IMR-90 (cell line): ENCODE measurements at regions not wholly inside any gene's neighbourhood (a gene's known extent, or its start where the extent isn't known, plus 50 kb on each side); places are given as distances from the start of the nearest gene placed in this dataset.
A peak's percentile ranks its signal among the peaks of the same experiment; 100 is the strongest.

Experiments used
- ATAC-seq: fragments of 200-7000 bp; cut with Tn5 transposase; 2 replicates; pipeline ENCODE4 v1.9.1; 2020; ENCODE audit warnings: low read depth, mild to moderate bottlenecking, moderate library complexity
- BruUV-seq: library from RNA; stranded (reverse); fragments of 400-500 nt; replicated peaks from 2 replicates; lab custom pipeline; 2021; lab: Mats Ljungman, UMichigan
- CTCF ChIA-PET: fragments of 300-600 bp; formaldehyde crosslinking; extraction: SDS; loops from one replicate; lab custom pipeline; 2021; ENCODE audit warnings: antibody characterized with exemption; lab: Yijun Ruan, JAX
- POLR2A ChIA-PET: fragments of 300-600 bp; sonication (Branson Sonifier 250); formaldehyde crosslinking; loops from one replicate; lab custom pipeline; 2022; ENCODE audit warnings: antibody characterized with exemption; ENCODE audit not compliant: unreplicated experiment; lab: Charles Lee
- DNase-seq: peaks from one replicate; pipeline ENCODE4 v3.0.0; 2013
- H2AFZ ChIP-seq: replicated peaks from 2 replicates; pipeline ENCODE3; 2013; ENCODE audit warnings: low read length, mild to moderate bottlenecking; ENCODE audit not compliant: poor library complexity
- H2AK5ac ChIP-seq: 2 replicates; pipeline ENCODE4 v1.6.1; 2013; ENCODE audit warnings: low read depth, low read length, inconsistent platforms
- H2AK9ac ChIP-seq: replicated peaks from 2 replicates; pipeline ENCODE3; 2013; ENCODE audit warnings: mild to moderate bottlenecking, low read depth, low read length, moderate library complexity; ENCODE audit not compliant: poor library complexity
- H2BK120ac ChIP-seq: 2 replicates; pipeline ENCODE4 v1.6.1; 2013; ENCODE audit warnings: low read depth, low read length, inconsistent platforms
- H2BK15ac ChIP-seq: 3 replicates; pipeline ENCODE4 v1.6.1; 2013; ENCODE audit warnings: low read depth, low read length, inconsistent platforms
- H2BK20ac ChIP-seq: 2 replicates; pipeline ENCODE4 v1.6.1; 2013; ENCODE audit warnings: low read depth, mild to moderate bottlenecking, inconsistent platforms, low read length, moderate library complexity
- H2BK5ac ChIP-seq: 2 replicates; pipeline ENCODE4 v1.6.1; 2013; ENCODE audit warnings: mild to moderate bottlenecking, low read depth, low read length, inconsistent platforms; ENCODE audit not compliant: poor library complexity, severe bottlenecking
- H3K14ac ChIP-seq: replicated peaks from 2 replicates; pipeline ENCODE4 v1.6.1; 2013; ENCODE audit warnings: low read depth, low read length, inconsistent platforms
- H3K18ac ChIP-seq: 2 replicates; pipeline ENCODE4 v1.6.1; 2013; ENCODE audit warnings: low read depth, low read length, control low read depth
- H3K23ac ChIP-seq: 2 replicates; pipeline ENCODE4 v1.6.1; 2013; ENCODE audit warnings: low read depth, low read length, inconsistent platforms
- H3K27ac ChIP-seq: 2 replicates; pipeline ENCODE4 v1.5.1; 2013; ENCODE audit warnings: mild to moderate bottlenecking, control low read depth, low read length; ENCODE audit not compliant: insufficient read depth
- H3K27me3 ChIP-seq: 2 replicates; pipeline ENCODE4 v1.6.1; 2013; ENCODE audit warnings: low read length; ENCODE audit not compliant: control insufficient read depth, insufficient read depth
- H3K36me3 ChIP-seq: 2 replicates; pipeline ENCODE4 v1.6.1; 2013; ENCODE audit warnings: low read length, mixed read lengths; ENCODE audit not compliant: control insufficient read depth, insufficient read depth
- H3K4ac ChIP-seq: 2 replicates; pipeline ENCODE4 v1.6.1; 2013; ENCODE audit warnings: low read depth, low read length, inconsistent platforms
- H3K4me1 ChIP-seq: 2 replicates; pipeline ENCODE4 v1.6.1; 2013; ENCODE audit warnings: low read length, mixed read lengths; ENCODE audit not compliant: control insufficient read depth, insufficient read depth
- H3K4me2 ChIP-seq: 2 replicates; pipeline ENCODE4 v1.6.1; 2013; ENCODE audit warnings: low read depth, mild to moderate bottlenecking, control low read depth, low read length, moderate library complexity
- H3K4me3 ChIP-seq: 2 replicates; pipeline ENCODE4 v1.5.1; 2013; ENCODE audit warnings: low read depth, mild to moderate bottlenecking, control low read depth, low read length, moderate library complexity; ENCODE audit not compliant: insufficient read depth
- H3K56ac ChIP-seq: 2 replicates; pipeline ENCODE4 v1.6.1; 2013; ENCODE audit warnings: low read length, inconsistent platforms; ENCODE audit not compliant: insufficient read depth; ENCODE audit errors: extremely low read depth
- H3K79me1 ChIP-seq, 2 experiments: 2 replicates each; pipeline ENCODE4 v1.6.1; 2013; ENCODE audit warnings: low read length in 2 of 2, inconsistent platforms in 1 of 2, low read depth in 1 of 2
- H3K9ac ChIP-seq: 2 replicates; pipeline ENCODE4 v1.6.1; 2013; ENCODE audit warnings: low read depth, low read length, control low read depth
- H3K9me1 ChIP-seq: 2 replicates; pipeline ENCODE4 v1.6.1; 2013; ENCODE audit warnings: low read length, inconsistent platforms; ENCODE audit not compliant: insufficient read depth
- H3K9me3 ChIP-seq: 2 replicates; pipeline ENCODE4 v1.6.1; 2013; ENCODE audit warnings: low read length; ENCODE audit not compliant: control insufficient read depth, insufficient read depth
- H4K20me1 ChIP-seq: 2 replicates; pipeline ENCODE4 v1.6.1; 2013; ENCODE audit warnings: low read length, inconsistent platforms; ENCODE audit not compliant: insufficient read depth
- H4K5ac ChIP-seq: 2 replicates; pipeline ENCODE4 v1.6.1; 2013; ENCODE audit warnings: mild to moderate bottlenecking, low read depth, low read length, control low read depth
- H4K8ac ChIP-seq, 2 experiments: 2 replicates each; pipeline ENCODE4 v1.6.1; 2013; ENCODE audit warnings: low read depth in 2 of 2, low read length in 2 of 2, control low read depth in 1 of 2, inconsistent platforms in 1 of 2
- H4K91ac ChIP-seq: 2 replicates; pipeline ENCODE4 v1.6.1; 2013; ENCODE audit warnings: low read depth, low read length, inconsistent platforms; ENCODE audit not compliant: insufficient read depth
- BHLHE40 ChIP-seq: fragments of 150-350 bp; IDR thresholded peaks from 2 replicates; pipeline ENCODE4 v1.6.1; 2016; ENCODE audit warnings: mild to moderate bottlenecking, low read depth, low read length
- CEBPB ChIP-seq: IDR thresholded peaks from 2 replicates; pipeline ENCODE4 v1.6.1; 2012; ENCODE audit warnings: low read depth, low read length, improper control_type of control experiment
- CHD1 ChIP-seq: IDR thresholded peaks from 2 replicates; pipeline ENCODE4 v1.6.1; 2012; ENCODE audit warnings: low read depth, low read length, improper control_type of control experiment
- CTCF ChIP-seq: conservative IDR thresholded peaks from 2 replicates; pipeline ENCODE4 v1.5.1; 2012; ENCODE audit warnings: mild to moderate bottlenecking, low read depth, low read length, improper control_type of control experiment
- ELK1 ChIP-seq: fragments of 150-350 bp; IDR thresholded peaks from 2 replicates; pipeline ENCODE4 v1.6.1; 2016; ENCODE audit warnings: low read depth, mild to moderate bottlenecking, low read length, moderate library complexity, borderline replicate concordance
- FOS ChIP-seq: fragments of 150-350 bp; IDR thresholded peaks from 2 replicates; pipeline ENCODE4 v1.6.1; 2016; ENCODE audit warnings: low read depth, low read length
- MAFK ChIP-seq: IDR thresholded peaks from 2 replicates; pipeline ENCODE4 v1.6.1; 2012; ENCODE audit warnings: low read depth, low read length, improper control_type of control experiment
- MAZ ChIP-seq: IDR thresholded peaks from 2 replicates; pipeline ENCODE4 v1.6.1; 2012; ENCODE audit warnings: low read depth, mild to moderate bottlenecking, low read length, improper control_type of control experiment, moderate library complexity, borderline replicate concordance
- MXI1 ChIP-seq: IDR thresholded peaks from 2 replicates; pipeline ENCODE4 v1.6.1; 2012; ENCODE audit warnings: low read depth, mild to moderate bottlenecking, low read length, moderate library complexity, borderline replicate concordance
- NFE2L2 ChIP-seq: fragments of 150-350 bp; IDR thresholded peaks from 2 replicates; pipeline ENCODE4 v1.6.1; 2016; ENCODE audit warnings: low read depth, mild to moderate bottlenecking, low read length
- POLR2A ChIP-seq: IDR thresholded peaks from 2 replicates; pipeline ENCODE4 v1.6.1; 2012; ENCODE audit warnings: mild to moderate bottlenecking, low read depth, low read length
- RAD21 ChIP-seq: IDR thresholded peaks from 2 replicates; pipeline ENCODE4 v1.6.1; 2012; ENCODE audit warnings: low read length, improper control_type of control experiment
- RCOR1 ChIP-seq: IDR thresholded peaks from 2 replicates; pipeline ENCODE4 v1.6.1; 2012; ENCODE audit warnings: mild to moderate bottlenecking, low read length, improper control_type of control experiment; ENCODE audit not compliant: insufficient replicate concordance
- SMC3 ChIP-seq: fragments of 150-350 bp; IDR thresholded peaks from 2 replicates; pipeline ENCODE4 v1.6.1; 2016; ENCODE audit warnings: low read depth, mild to moderate bottlenecking, antibody characterized with exemption, low read length, moderate library complexity
- USF2 ChIP-seq: fragments of 150-350 bp; IDR thresholded peaks from 2 replicates; pipeline ENCODE4 v1.6.1; 2017; ENCODE audit warnings: mild to moderate bottlenecking, antibody characterized with exemption, low read length, low read depth
- WGBS, 2 experiments: methylation state at CpG; one replicate each; pipeline versions ENCODE4 v1.1.5 to v1.1.7; 2013; ENCODE audit warnings: missing lambda C conversion rate in 2 of 2; ENCODE audit not compliant: insufficient read length in 1 of 2; ENCODE audit errors: extremely low coverage in 2 of 2; 5-methylcytosine and 5-hydroxymethylcytosine counted together
- dilution Hi-C: fragments of 300-500 bp; cut with HindIII; formaldehyde crosslinking; loops from one replicate; pipeline ENCODE4 v1.14.3; 2018; ENCODE audit warnings: low sequenced_read_pairs; ENCODE audit not compliant: unreplicated experiment
- in situ Hi-C: fragments of 300-500 bp; cut with MboI; formaldehyde crosslinking; loops from 3 replicates; pipeline ENCODE4 v1.14.3; 2019; ENCODE audit warnings: low sequenced_read_pairs, inconsistent platforms, mixed read lengths
- intact Hi-C: fragments of 100-400 bp; cut with micrococcal nuclease; formaldehyde crosslinking; loops from 2 replicates; pipeline ENCODE4 v1.10.0; 2022

- Histone ChIP-seq H2AK5ac (peak overlapping the region; percentile 72), H3K4me2 (no peak overlapping the region), H4K20me1 (no peaks in the 10 kb centered on the region), H3K14ac (peak overlapping the region; percentile 19), H4K8ac (peak overlapping the region in 1 of 2 experiments; percentile 40; a peak in 1 of 4 replicates), H2BK20ac (peak overlapping the region; percentile 59; the same call in 1 of the 2 replicates), H2BK5ac (peak overlapping the region; percentile 45), H3K4me3 (no peak overlapping the region), H3K27me3 (no peaks in the 10 kb centered on the region), H3K4ac (peak overlapping the region; percentile 55), H3K18ac (no peak overlapping the region; the same call in 1 of the 2 replicates), H3K36me3 (no peaks in the 10 kb centered on the region), H2AFZ (peak overlapping the region; percentile 16), H3K9ac (no peak overlapping the region), H3K27ac (no peak overlapping the region), H4K91ac (peak overlapping the region; percentile 47; the same call in 1 of the 2 replicates), H3K4me1 (no peaks in the 10 kb centered on the region; the same call in 1 of the 2 replicates), H2BK120ac (peak overlapping the region; percentile 70), H3K23ac (no peak overlapping the region), H2BK15ac (peak overlapping the region; percentile 62; the same call in 1 of the 3 replicates), H2AK9ac (peak overlapping the region; percentile 87), H3K79me1 (no peaks in the 10 kb centered on the region; a peak in 1 of 4 replicates), H3K9me1 (no peaks in the 10 kb centered on the region), H3K56ac (no peak overlapping the region), H3K9me3 (no peaks in the 10 kb centered on the region), H4K5ac (no peak overlapping the region; the same call in 1 of the 2 replicates)
- no TSS peak for BruUV-seq
- peak; percentile 75 for ATAC-seq
- POLR2A ChIA-PET, result no interaction called here
- peak; percentile 55 for TF ChIP-seq RAD21
- no peak for TF ChIP-seq FOS
- no peak for TF ChIP-seq NFE2L2
- TF ChIP-seq MAZ, result no peak
- TF ChIP-seq MAFK, result no peak
- TF ChIP-seq POLR2A, result no peak
- TF ChIP-seq RCOR1, result no peak
- peak; percentile 43 for TF ChIP-seq SMC3
- no peak for TF ChIP-seq ELK1
- no peak for TF ChIP-seq CHD1
- TF ChIP-seq CTCF, result peak; percentile 60
- no peak for TF ChIP-seq CEBPB
- no peak for TF ChIP-seq BHLHE40
- TF ChIP-seq MXI1, result no peak
- no peak for TF ChIP-seq USF2
- CTCF ChIA-PET, result interaction anchor here (0.6 to 1.9 kb wide), 5 partner anchors 9 to 323 kb away, joined by 3 to 7 read pairs (median 3); partner anchors contain the start of gene GRPR
- WGBS, 2 experiments, result 100% methylated on average over 1 of the region's 6 CpGs; no CpG with 5 or more reads in 1 of the 2 experiments
- DNase-seq, result peak; percentile 47
- intact Hi-C loops (loop anchor here (1.0 kb wide), 1 partner anchor 322 kb away; the partner anchor contains the start of gene GRPR), dilution Hi-C loops (no loop called here), in situ Hi-C loops (loop anchor here (10.0 kb wide), 1 partner anchor 220 kb away; no protein-coding TSS in a partner anchor)
Measured at GRCh38 chrX:16445166-16445752, 204.7 kb upstream of the S100G start.
